Progenitor cell of endocrine pancreas (in vitro differentiated cells): ENCODE measurements at regions not wholly inside any gene's neighbourhood (a gene's known extent, or its start where the extent isn't known, plus 50 kb on each side); places are given as distances from the start of the nearest gene placed in this dataset.

Experiments used
- DNase-seq: peaks from one replicate; pipeline ENCODE4 v3.0.0; 2021; ENCODE audit warnings: low spot score; ENCODE audit not compliant: unreplicated experiment
- H3K27ac Mint-ChIP-seq: 2 replicates; pipeline ENCODE4 v1.8.0; 2021; ENCODE audit warnings: mild to moderate bottlenecking, moderate library complexity, mixed read lengths
- H3K27me3 Mint-ChIP-seq: 2 replicates; pipeline ENCODE4 v1.8.0; 2021; ENCODE audit warnings: mixed read lengths
- H3K36me3 Mint-ChIP-seq: 2 replicates; pipeline ENCODE4 v1.8.0; 2022; ENCODE audit warnings: mixed read lengths; ENCODE audit not compliant: insufficient read depth
- H3K4me1 Mint-ChIP-seq: 2 replicates; pipeline ENCODE4 v1.8.0; 2021; ENCODE audit warnings: low read depth, mixed read lengths
- H3K4me3 Mint-ChIP-seq: 2 replicates; pipeline ENCODE4 v1.8.0; 2021; ENCODE audit warnings: low read depth, mild to moderate bottlenecking, moderate library complexity, mixed read lengths
- H3K9me3 Mint-ChIP-seq: 2 replicates; pipeline ENCODE4 v1.8.0; 2021; ENCODE audit warnings: low read depth, mixed read lengths
- TF ChIP-seq, protein P1 (sequence below): fragments of 200-600 bp; sonication (generic); IDR thresholded peaks from one replicate; pipeline ENCODE4 v1.5.0; 2021; ENCODE audit warnings: antibody characterized with exemption, mild to moderate bottlenecking; ENCODE audit not compliant: unreplicated experiment

DNA sequence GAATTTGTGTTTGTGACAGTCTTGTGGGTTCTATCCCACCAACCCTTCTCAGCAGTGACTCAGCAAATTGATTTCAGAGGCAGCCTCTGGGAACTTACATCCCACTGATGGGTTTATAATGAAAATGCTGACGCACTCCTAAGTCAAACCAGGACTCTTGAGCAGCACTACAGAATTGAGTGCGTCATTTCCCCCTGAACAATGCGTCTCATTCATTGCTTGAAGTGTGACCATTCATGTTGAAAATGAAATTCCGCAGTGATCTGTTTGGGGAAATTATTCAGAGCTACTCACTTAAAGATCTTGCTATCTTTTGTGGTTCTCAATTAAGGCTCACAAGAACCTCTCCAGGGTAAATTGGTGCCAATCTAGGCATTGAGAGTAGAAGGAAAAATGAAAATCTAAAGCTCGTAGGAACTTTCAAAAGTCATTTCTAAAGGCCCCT, 417.7 kb upstream of the SLC14A2 start:
- no peak overlapping the region for H3K27ac Mint-ChIP-seq
- TF ChIP-seq, protein P1, sequence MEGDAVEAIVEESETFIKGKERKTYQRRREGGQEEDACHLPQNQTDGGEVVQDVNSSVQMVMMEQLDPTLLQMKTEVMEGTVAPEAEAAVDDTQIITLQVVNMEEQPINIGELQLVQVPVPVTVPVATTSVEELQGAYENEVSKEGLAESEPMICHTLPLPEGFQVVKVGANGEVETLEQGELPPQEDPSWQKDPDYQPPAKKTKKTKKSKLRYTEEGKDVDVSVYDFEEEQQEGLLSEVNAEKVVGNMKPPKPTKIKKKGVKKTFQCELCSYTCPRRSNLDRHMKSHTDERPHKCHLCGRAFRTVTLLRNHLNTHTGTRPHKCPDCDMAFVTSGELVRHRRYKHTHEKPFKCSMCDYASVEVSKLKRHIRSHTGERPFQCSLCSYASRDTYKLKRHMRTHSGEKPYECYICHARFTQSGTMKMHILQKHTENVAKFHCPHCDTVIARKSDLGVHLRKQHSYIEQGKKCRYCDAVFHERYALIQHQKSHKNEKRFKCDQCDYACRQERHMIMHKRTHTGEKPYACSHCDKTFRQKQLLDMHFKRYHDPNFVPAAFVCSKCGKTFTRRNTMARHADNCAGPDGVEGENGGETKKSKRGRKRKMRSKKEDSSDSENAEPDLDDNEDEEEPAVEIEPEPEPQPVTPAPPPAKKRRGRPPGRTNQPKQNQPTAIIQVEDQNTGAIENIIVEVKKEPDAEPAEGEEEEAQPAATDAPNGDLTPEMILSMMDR: no peak
- H3K4me3 Mint-ChIP-seq: no peak overlapping the region
- H3K4me1 Mint-ChIP-seq: peaks cover 3% of the 10 kb centered on the region
- H3K36me3 Mint-ChIP-seq: no peaks in the 10 kb centered on the region
- H3K9me3 Mint-ChIP-seq: peaks cover 8% of the 10 kb centered on the region
- H3K27me3 Mint-ChIP-seq: no peaks in the 10 kb centered on the region
- no peak for DNase-seq

DNA sequence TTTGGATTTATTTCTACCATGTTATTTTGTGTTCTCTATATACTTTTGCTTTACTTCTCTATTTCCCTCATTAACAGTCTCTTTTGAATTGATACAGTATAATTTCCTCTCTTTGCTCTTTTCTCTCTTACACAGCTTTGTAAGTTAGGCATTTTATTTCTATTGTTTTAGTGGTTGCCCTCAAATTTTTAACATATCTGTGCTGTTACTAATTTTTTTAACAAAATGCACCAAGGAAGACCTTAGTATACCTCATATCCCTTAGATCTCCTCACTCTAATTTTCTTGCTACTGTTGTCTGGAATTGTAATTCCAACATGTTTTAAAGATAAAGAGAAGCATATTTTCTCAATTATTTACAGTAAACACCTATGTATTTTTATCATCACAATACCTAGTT, 416.8 kb upstream of the SLC14A2 start:
- H3K27me3 Mint-ChIP-seq: no peaks in the 10 kb centered on the region

DNA sequence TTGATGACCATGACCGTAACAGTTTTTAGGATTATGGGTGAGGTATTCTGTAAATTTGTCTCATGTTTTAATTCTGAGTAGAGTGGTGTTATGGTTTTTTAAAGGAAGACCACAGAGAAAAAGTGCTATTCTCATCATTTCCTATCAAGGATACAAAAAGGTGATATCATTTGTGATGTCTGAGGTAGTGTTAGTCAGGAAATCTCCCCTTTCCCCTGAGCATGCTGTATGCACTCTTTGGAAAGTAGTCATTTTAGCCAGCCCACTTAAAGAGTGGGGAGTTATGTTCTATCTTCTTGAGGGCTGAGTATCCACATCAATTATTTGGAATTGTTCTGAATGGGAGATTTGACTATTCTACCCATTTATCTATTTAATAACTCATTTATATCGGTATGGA, 414.2 kb upstream of the SLC14A2 start:
- no peak overlapping the region for H3K4me3 Mint-ChIP-seq
- DNase-seq: no peak
- H3K9me3 Mint-ChIP-seq: peaks cover 8% of the 10 kb centered on the region
- H3K4me1 Mint-ChIP-seq: peaks cover 6% of the 10 kb centered on the region
- H3K36me3 Mint-ChIP-seq: no peaks in the 10 kb centered on the region
- H3K27me3 Mint-ChIP-seq: no peaks in the 10 kb centered on the region
- TF ChIP-seq, protein P1: no peak
- no peak overlapping the region for H3K27ac Mint-ChIP-seq

More for the DNA sequence above, 416.8 kb upstream of the SLC14A2 start:
- Mint-ChIP-seq H3K9me3 (peaks cover 8% of the 10 kb centered on the region), H3K36me3 (no peaks in the 10 kb centered on the region), H3K4me3 (no peak overlapping the region), H3K4me1 (peaks cover 6% of the 10 kb centered on the region), H3K27ac (no peak overlapping the region)
- DNase-seq: no peak
- TF ChIP-seq, protein P1: no peak

DNA sequence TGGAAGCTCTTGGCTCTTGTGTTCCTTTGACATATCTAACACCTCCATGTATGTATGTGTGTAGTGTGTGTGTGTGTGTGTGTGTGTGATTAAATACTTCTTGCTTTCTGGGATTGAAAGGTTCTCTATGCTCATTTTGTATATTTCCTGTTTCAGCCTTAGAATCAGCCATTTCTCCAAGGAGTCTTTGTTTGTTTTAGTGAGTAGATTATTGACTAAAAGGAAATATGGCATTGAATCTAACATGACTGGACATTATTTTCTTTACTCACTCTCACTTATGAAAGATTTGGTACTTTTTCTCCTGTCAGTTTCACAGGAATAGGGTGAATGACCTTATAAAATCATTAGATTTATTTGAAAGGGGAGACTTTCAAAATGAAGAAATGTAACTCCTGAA, 413.8 kb upstream of the SLC14A2 start:
- no peaks in the 10 kb centered on the region for H3K27me3 Mint-ChIP-seq
- peaks cover 6% of the 10 kb centered on the region for H3K4me1 Mint-ChIP-seq
- no peak for DNase-seq
- no peak overlapping the region for H3K27ac Mint-ChIP-seq
- peaks cover 8% of the 10 kb centered on the region for H3K9me3 Mint-ChIP-seq
- no peaks in the 10 kb centered on the region for H3K36me3 Mint-ChIP-seq
- H3K4me3 Mint-ChIP-seq: no peak overlapping the region
- TF ChIP-seq, protein P1: no peak

DNA sequence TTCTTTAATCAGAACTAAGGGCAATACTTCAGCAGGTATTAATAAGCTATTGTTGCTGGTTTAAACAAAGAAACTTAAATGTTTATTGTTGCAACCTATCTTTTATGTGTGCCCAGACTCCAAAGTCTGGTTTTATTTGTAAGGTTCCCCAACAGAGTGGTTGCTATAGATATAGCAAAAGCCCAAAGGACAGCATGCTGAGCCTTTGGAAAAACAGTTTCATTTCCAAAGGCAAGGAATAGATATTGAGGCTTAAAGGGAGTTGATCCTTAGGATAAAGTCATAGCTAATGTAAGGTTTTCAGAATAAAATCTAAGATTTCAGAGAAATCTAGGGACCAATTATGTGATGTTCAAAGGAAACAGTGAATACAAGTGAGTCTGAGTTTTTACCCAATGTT, 413.2 kb upstream of the SLC14A2 start:
- TF ChIP-seq, protein P1: no peak
- peaks cover 6% of the 10 kb centered on the region for H3K4me1 Mint-ChIP-seq
- no peaks in the 10 kb centered on the region for H3K27me3 Mint-ChIP-seq
- no peak overlapping the region for H3K4me3 Mint-ChIP-seq
- no peak overlapping the region for H3K27ac Mint-ChIP-seq
- peaks cover 8% of the 10 kb centered on the region for H3K9me3 Mint-ChIP-seq
- DNase-seq: no peak
- no peaks in the 10 kb centered on the region for H3K36me3 Mint-ChIP-seq
